B cell (primary cell): ENCODE measurements at regions not wholly inside any gene's neighbourhood (a gene's known extent, or its start where the extent isn't known, plus 50 kb on each side); places are given as distances from the start of the nearest gene placed in this dataset.

Experiments
- ATAC-seq: fragments of 200-7000 bp; cut with Tn5 transposase; one replicate; pipeline ENCODE4 v1.10.0; 2021; ENCODE audit warnings: low read depth, mild to moderate bottlenecking, moderate number of reproducible peaks, moderate library complexity
- CTCF ChIA-PET: fragments of 350-600 bp; sonication (Branson Sonifier 250); formaldehyde crosslinking; loops from one replicate; lab custom pipeline; 2021; ENCODE audit warnings: antibody characterized with exemption, inconsistent platforms; lab: Charles Lee
- POLR2A ChIA-PET: fragments of 350-600 bp; sonication (Branson Sonifier 250); formaldehyde crosslinking; loops from one replicate; lab custom pipeline; 2021; ENCODE audit warnings: antibody characterized with exemption; lab: Charles Lee
- DNase-seq: peaks from one replicate; pipeline ENCODE4 v3.0.0; 2013
- H2AFZ ChIP-seq: 2 replicates; pipeline ENCODE4 v1.6.1; 2012; ENCODE audit warnings: mild to moderate bottlenecking, low read depth, low read length; ENCODE audit not compliant: insufficient read depth, poor library complexity, severe bottlenecking
- H3K27ac ChIP-seq, 2 donors: 1 replicate in 1 of 2; 2 replicates in 1 of 2; pipeline ENCODE4 v1.5.1; 2012 to 2013; ENCODE audit warnings: low read length in 2 of 2, mild to moderate bottlenecking in 2 of 2, moderate library complexity in 1 of 2
- H3K27me3 ChIP-seq, 4 experiments: fragments of 200-600 bp in 1 of 4; sonication (generic) in 1 of 4; replicated peaks in 1 of 4; 1 replicate in 2 of 4; 2 replicates in 2 of 4; pipeline versions ENCODE4 v1.6.1 to v1.7.0; 2013 to 2016; ENCODE audit warnings: low read length in 3 of 4, mild to moderate bottlenecking in 2 of 4, mixed read lengths in 1 of 4, moderate library complexity in 1 of 4; ENCODE audit not compliant: insufficient read depth in 4 of 4, control insufficient read depth in 3 of 4; ENCODE audit errors: control extremely low read depth in 1 of 4
- H3K36me3 ChIP-seq, 2 experiments: replicated peaks in 1 of 2; 1 replicate in 1 of 2; 2 replicates in 1 of 2; pipeline versions ENCODE4 v1.6.1 to v1.7.1; 2013; ENCODE audit warnings: low read length in 1 of 2; ENCODE audit not compliant: insufficient read depth in 2 of 2, control insufficient read depth in 1 of 2; ENCODE audit errors: control extremely low read depth in 1 of 2, extremely low read depth in 1 of 2
- H3K4me1 ChIP-seq, 2 donors: fragments of 200-600 bp in 1 of 2; sonication (generic) in 1 of 2; 1 replicate in 1 of 2; 2 replicates in 1 of 2; pipeline versions ENCODE4 v1.5.1 to v1.6.1; 2013 to 2017; ENCODE audit warnings: low read length in 2 of 2; ENCODE audit not compliant: control insufficient read depth in 2 of 2, insufficient read depth in 2 of 2
- H3K4me2 ChIP-seq: replicated peaks from 2 replicates; pipeline ENCODE3; 2012; ENCODE audit warnings: mild to moderate bottlenecking, low read depth, low read length; ENCODE audit not compliant: poor library complexity, severe bottlenecking
- H3K4me3 ChIP-seq, 5 experiments: fragments of 200-600 bp in 1 of 5; sonication (generic) in 1 of 5; 1 replicate in 3 of 5; 2 replicates in 2 of 5; pipeline versions ENCODE4 v1.5.1 to v1.7.0; 2011 to 2016; ENCODE audit warnings: low read length in 4 of 5, mild to moderate bottlenecking in 4 of 5, low read depth in 2 of 5, control low read depth in 1 of 5, moderate library complexity in 1 of 5; ENCODE audit not compliant: insufficient read depth in 1 of 5; ENCODE audit errors: control extremely low read depth in 1 of 5, extremely low read depth in 1 of 5
- H3K79me2 ChIP-seq: fragments of 200-600 bp; sonication (generic); one replicate; pipeline ENCODE4 v1.6.0; 2016; ENCODE audit warnings: low read length; ENCODE audit not compliant: control insufficient read depth, insufficient read depth
- H3K9ac ChIP-seq: fragments of 200-600 bp; sonication (generic); 2 replicates; pipeline ENCODE4 v1.6.1; 2017; ENCODE audit warnings: mild to moderate bottlenecking, low read length, moderate library complexity
- H3K9me3 ChIP-seq, 3 donors: one replicate each; pipeline versions ENCODE4 v1.6.1 to v1.7.1; 2013; ENCODE audit warnings: low read length in 2 of 3; ENCODE audit not compliant: control insufficient read depth in 2 of 3, insufficient read depth in 1 of 3; ENCODE audit errors: control extremely low read depth in 1 of 3
- H4K20me1 ChIP-seq: 2 replicates; pipeline ENCODE4 v1.6.0; 2012; ENCODE audit warnings: mild to moderate bottlenecking, low read length; ENCODE audit not compliant: insufficient read depth, control insufficient read depth, poor library complexity, severe bottlenecking
- H3K27ac Mint-ChIP-seq: one replicate; pipeline ENCODE4 v1.8.0; 2021; ENCODE audit warnings: mixed read lengths
- H3K27me3 Mint-ChIP-seq: one replicate; pipeline ENCODE4 v1.8.0; 2021; ENCODE audit warnings: mixed read lengths
- H3K4me1 Mint-ChIP-seq: one replicate; pipeline ENCODE4 v1.8.0; 2021; ENCODE audit warnings: mixed read lengths
- H3K4me3 Mint-ChIP-seq: one replicate; pipeline ENCODE4 v1.8.0; 2021; ENCODE audit warnings: mixed read lengths
- H3K9me3 Mint-ChIP-seq: one replicate; pipeline ENCODE4 v1.8.0; 2022; ENCODE audit warnings: mixed read lengths; ENCODE audit not compliant: insufficient read depth
- EZH2 ChIP-seq: IDR thresholded peaks from 2 replicates; pipeline ENCODE4 v1.6.1; 2012; ENCODE audit warnings: borderline replicate concordance, low read depth, mild to moderate bottlenecking, moderate library complexity, low read length; ENCODE audit not compliant: insufficient read depth, poor library complexity, severe bottlenecking
- WGBS: methylation state at CpG from one replicate; pipeline ENCODE4 v1.1.5; 2013; ENCODE audit warnings: missing lambda C conversion rate; ENCODE audit not compliant: insufficient coverage; 5-methylcytosine and 5-hydroxymethylcytosine counted together
- intact Hi-C: fragments of 100-400 bp; cut with micrococcal nuclease; formaldehyde crosslinking; loops from one replicate; pipeline ENCODE4 v1.10.0; 2022
- TF ChIP-seq, protein P1 (sequence below): fragments of 200-600 bp; IDR thresholded peaks from one replicate; pipeline ENCODE4 v1.8.0; 2022; ENCODE audit warnings: antibody characterized with exemption, mild to moderate bottlenecking

- Mint-ChIP-seq H3K4me3 (no peak overlapping the region), H3K27me3 (no peaks in the 10 kb centered on the region), H3K9me3 (peaks cover 6% of the 10 kb centered on the region), H3K4me1 (no peaks in the 10 kb centered on the region), H3K27ac (no peak overlapping the region)
- no peak overlapping the region for H2AFZ ChIP-seq
- no peaks in the 10 kb centered on the region for H3K36me3 ChIP-seq
- ATAC-seq, result no peak
- DNase-seq, result no peak
- no peak overlapping the region for H3K4me3 ChIP-seq
- intact Hi-C loops, result no loop called here
- no peaks in the 10 kb centered on the region for H4K20me1 ChIP-seq
- TF ChIP-seq, protein P1, sequence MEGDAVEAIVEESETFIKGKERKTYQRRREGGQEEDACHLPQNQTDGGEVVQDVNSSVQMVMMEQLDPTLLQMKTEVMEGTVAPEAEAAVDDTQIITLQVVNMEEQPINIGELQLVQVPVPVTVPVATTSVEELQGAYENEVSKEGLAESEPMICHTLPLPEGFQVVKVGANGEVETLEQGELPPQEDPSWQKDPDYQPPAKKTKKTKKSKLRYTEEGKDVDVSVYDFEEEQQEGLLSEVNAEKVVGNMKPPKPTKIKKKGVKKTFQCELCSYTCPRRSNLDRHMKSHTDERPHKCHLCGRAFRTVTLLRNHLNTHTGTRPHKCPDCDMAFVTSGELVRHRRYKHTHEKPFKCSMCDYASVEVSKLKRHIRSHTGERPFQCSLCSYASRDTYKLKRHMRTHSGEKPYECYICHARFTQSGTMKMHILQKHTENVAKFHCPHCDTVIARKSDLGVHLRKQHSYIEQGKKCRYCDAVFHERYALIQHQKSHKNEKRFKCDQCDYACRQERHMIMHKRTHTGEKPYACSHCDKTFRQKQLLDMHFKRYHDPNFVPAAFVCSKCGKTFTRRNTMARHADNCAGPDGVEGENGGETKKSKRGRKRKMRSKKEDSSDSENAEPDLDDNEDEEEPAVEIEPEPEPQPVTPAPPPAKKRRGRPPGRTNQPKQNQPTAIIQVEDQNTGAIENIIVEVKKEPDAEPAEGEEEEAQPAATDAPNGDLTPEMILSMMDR, result no peak
- no peak for TF ChIP-seq EZH2
- ChIA-PET POLR2A (no interaction called here), CTCF (no interaction called here)
- peaks cover 0 to 3% (median 0%) of the 10 kb centered on the region in 3 donors for H3K9me3 ChIP-seq
- no peaks in the 10 kb centered on the region for H3K79me2 ChIP-seq
- H3K27me3 ChIP-seq, result no peaks in the 10 kb centered on the region
- no peaks in the 10 kb centered on the region for H3K4me1 ChIP-seq
- H3K4me2 ChIP-seq, result no peak overlapping the region
- H3K27ac ChIP-seq, result no peak overlapping the region
- no peak overlapping the region for H3K9ac ChIP-seq
Measured at GRCh38 chr20:21874921-21875320, 169.5 kb downstream of the PAX1 start.

GRCh38 chr20:21874127-21874526 is 168.7 kb downstream of the PAX1 start:
- WGBS, result no CpG with 5 or more reads among the region's 4 CpGs
- no peak for DNase-seq
- no peaks in the 10 kb centered on the region for H3K27me3 Mint-ChIP-seq

More at GRCh38 chr20:21874127-21874526, 168.7 kb downstream of the PAX1 start:
- Histone ChIP-seq H3K79me2 (no peaks in the 10 kb centered on the region), H2AFZ (no peak overlapping the region), H3K9me3 (peaks cover 0 to 3% (median 0%) of the 10 kb centered on the region in 3 donors), H3K27me3 (no peaks in the 10 kb centered on the region), H3K4me1 (no peaks in the 10 kb centered on the region), H4K20me1 (no peaks in the 10 kb centered on the region), H3K9ac (no peak overlapping the region), H3K4me2 (no peak overlapping the region), H3K4me3 (no peak overlapping the region), H3K27ac (no peak overlapping the region), H3K36me3 (no peaks in the 10 kb centered on the region)
- TF ChIP-seq, protein P1, result no peak
- no peak for TF ChIP-seq EZH2
- intact Hi-C loops, result no loop called here
- Mint-ChIP-seq H3K9me3 (peaks cover 6% of the 10 kb centered on the region), H3K4me1 (no peaks in the 10 kb centered on the region), H3K4me3 (no peak overlapping the region), H3K27ac (no peak overlapping the region)
- no peak for ATAC-seq
- ChIA-PET CTCF (no interaction called here), POLR2A (no interaction called here)
